ENCODE measurements at regions not wholly inside any gene's neighbourhood (a gene's known extent, or its start where the extent isn't known, plus 50 kb on each side); places are given as distances from the start of the nearest gene placed in this dataset.

DNA sequence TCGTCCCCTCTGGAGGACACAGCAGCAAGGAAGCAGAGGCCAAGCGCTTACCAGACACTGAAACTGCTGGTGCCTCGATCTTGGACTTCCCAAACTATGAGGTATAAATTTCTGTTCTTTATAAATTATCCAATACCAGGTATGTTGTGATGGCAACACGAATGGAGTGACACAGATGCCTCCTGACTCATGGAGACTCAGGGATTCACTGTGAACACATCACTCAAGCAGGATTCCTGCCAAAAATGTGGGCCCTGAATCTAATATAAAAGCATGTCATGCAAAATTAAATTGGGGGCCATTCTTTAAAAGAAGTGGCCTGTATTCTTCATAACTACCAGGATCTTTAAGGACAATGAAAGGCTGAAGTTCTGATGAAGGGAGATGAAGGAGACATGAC lies 52.5 kb upstream of the SLC22A23 start:
- FAIRE-seq (no peak), DNase-seq (ENCODE audit: insufficient read length, low spot score) (no peak)
- TF ChIP-seq, protein P1, sequence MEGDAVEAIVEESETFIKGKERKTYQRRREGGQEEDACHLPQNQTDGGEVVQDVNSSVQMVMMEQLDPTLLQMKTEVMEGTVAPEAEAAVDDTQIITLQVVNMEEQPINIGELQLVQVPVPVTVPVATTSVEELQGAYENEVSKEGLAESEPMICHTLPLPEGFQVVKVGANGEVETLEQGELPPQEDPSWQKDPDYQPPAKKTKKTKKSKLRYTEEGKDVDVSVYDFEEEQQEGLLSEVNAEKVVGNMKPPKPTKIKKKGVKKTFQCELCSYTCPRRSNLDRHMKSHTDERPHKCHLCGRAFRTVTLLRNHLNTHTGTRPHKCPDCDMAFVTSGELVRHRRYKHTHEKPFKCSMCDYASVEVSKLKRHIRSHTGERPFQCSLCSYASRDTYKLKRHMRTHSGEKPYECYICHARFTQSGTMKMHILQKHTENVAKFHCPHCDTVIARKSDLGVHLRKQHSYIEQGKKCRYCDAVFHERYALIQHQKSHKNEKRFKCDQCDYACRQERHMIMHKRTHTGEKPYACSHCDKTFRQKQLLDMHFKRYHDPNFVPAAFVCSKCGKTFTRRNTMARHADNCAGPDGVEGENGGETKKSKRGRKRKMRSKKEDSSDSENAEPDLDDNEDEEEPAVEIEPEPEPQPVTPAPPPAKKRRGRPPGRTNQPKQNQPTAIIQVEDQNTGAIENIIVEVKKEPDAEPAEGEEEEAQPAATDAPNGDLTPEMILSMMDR (IDR thresholded peaks at IDR 0.05; ENCODE audit: insufficient read depth, missing control alignments), result no peak

DNA sequence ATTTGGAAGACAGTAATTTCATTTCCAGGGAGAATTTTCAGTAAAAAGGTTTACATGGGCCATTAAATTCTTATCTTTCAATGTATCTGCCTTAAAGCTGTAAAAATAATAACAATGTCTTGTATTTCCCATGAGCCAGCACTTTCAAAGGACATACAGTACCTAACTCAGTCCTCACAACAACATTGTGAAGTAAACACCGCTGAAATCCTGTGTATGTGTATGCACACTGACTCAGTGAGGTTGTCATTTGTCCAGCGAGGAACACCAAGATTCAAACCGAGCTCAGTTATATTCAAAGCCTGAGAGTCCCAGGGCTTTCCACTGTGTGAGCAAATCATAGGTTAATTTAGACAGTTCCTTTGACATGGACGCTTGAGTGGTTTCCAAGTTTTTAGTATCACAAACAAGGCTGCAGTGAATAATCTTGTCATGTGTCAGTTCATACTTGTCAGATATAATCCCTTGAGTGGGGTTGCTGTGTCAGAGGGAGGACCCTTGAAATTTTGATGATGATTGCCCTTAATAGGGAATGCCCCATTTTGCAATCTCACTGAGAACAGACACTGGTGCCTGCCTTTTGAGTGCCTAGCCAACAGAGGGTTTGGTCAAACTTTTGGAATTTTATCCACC lies 50.0 kb upstream of the SLC22A23 start:
- TF ChIP-seq, protein P1 (IDR thresholded peaks at IDR 0.05; ENCODE audit: insufficient read depth, missing control alignments), result no peak
- FAIRE-seq, result no peak
- no peak for DNase-seq (ENCODE audit: insufficient read length, low spot score)
